MM.1S (cell line): ENCODE measurements at regions not wholly inside any gene's neighbourhood (a gene's known extent, or its start where the extent isn't known, plus 50 kb on each side); places are given as distances from the start of the nearest gene placed in this dataset.
"Not testable (repeated sequence)": the region's sequence is repeated elsewhere in the genome, so short reads cannot be mapped to it uniquely, and the experiment has no call there.

Source experiments
- CTCF ChIP-seq: fragments of 300-600 bp; sonication (generic); IDR thresholded peaks from 2 replicates; pipeline ENCODE4 v1.5.1; 2016; ENCODE audit warnings: antibody characterized with exemption, low read length, mixed read lengths
- EZH2 ChIP-seq: fragments of 300-600 bp; sonication (generic); optimal IDR thresholded peaks from 2 replicates; pipeline ENCODE3; 2017; ENCODE audit warnings: low read depth, mild to moderate bottlenecking, antibody characterized with exemption, low read length, mixed read lengths

- not testable (repeated sequence) for TF ChIP-seq CTCF, EZH2
Measured at GRCh38 chr16:29128732-29129457, 144.0 kb downstream of the LAT start.
